Right cardiac atrium (tissue), 5 donors: ENCODE measurements at regions not wholly inside any gene's neighbourhood (a gene's known extent, or its start where the extent isn't known, plus 50 kb on each side); places are given as distances from the start of the nearest gene placed in this dataset.

Experiments used
- ATAC-seq, 2 donors: fragments of 200-7000 bp; cut with Tn5 transposase; one replicate each; pipeline versions ENCODE4 v1.8.0 to v1.9.1; 2020; ENCODE audit warnings: moderate library complexity in 2 of 2, mild to moderate bottlenecking in 1 of 2
- DNase-seq, 3 donors: peaks; one replicate each; pipeline ENCODE4 v3.0.0-alpha.2; 2020
- H3K27ac ChIP-seq: one replicate; pipeline ENCODE4 v1.5.1; 2013; ENCODE audit warnings: mild to moderate bottlenecking, low read length, control low read depth, moderate library complexity
- H3K27me3 ChIP-seq: one replicate; pipeline ENCODE4 v1.6.1; 2013; ENCODE audit not compliant: control insufficient read depth, insufficient read depth
- H3K4me1 ChIP-seq: one replicate; pipeline ENCODE4 v1.6.1; 2013; ENCODE audit warnings: low read length; ENCODE audit not compliant: control insufficient read depth, insufficient read depth
- H3K4me3 ChIP-seq: one replicate; pipeline ENCODE4 v1.5.1; 2013; ENCODE audit warnings: low read length, control low read depth
- H3K9me3 ChIP-seq: one replicate; pipeline ENCODE4 v1.6.1; 2013; ENCODE audit warnings: low read length; ENCODE audit not compliant: control insufficient read depth
- WGBS: extraction: QIAGEN DNeasy Blood & Tissue Kit; methylation state at CpG from one replicate; pipeline ENCODE4 v1.1.7; 2013; 5-methylcytosine and 5-hydroxymethylcytosine counted together
- intact Hi-C, 4 donors: fragments of 100-400 bp; cut with DNase I; formaldehyde crosslinking; loops; one replicate each; pipeline versions ENCODE4 v1.11.0 to v1.14.0; 2022 to 2023
- donor health status: healthy with polysubstance abuse.
- donor health status: DM: no; HTN: yes; CAD: no.
- donor health status: DM: no; HTN: no; CAD: no.
- donor health status: DM: no; HTN: yes; CAD: no; lungs with severe emphysema.
- donor health status: DM: yes; HTN: yes; CAD: no.

DNA sequence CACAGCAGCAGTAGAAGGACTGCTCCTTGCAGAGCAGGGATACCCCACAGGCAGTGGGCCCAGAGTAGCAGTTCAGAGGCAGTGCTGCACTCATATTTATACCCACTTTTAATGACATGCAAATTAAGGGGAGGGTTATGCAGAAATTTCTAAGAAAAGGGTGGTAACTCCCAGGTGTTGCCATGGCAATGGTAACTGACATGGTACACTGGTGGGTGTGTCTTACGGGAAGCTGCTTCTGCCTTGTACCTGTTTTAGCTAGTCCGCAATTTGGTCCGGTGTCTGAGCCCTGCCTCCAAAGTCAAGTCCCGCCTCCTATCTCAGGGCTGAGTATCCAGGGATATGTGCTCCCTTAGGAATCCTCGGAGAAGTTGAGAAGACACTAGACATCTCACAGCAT is 79.2 kb upstream of the UQCRFS1 start:
- intact Hi-C loops: loop anchor here in 1 of 4 donors (10.0 kb wide), 1 partner anchor 233 kb away; the partner anchor contains the start of gene VSTM2B
- Histone ChIP-seq H3K4me3 (no peak overlapping the region), H3K4me1 (no peaks in the 10 kb centered on the region), H3K27ac (no peak overlapping the region), H3K27me3 (no peaks in the 10 kb centered on the region), H3K9me3 (no peaks in the 10 kb centered on the region)
- DNase-seq: no peak
- no peak for ATAC-seq
- 87% methylated on average over 5 of the region's 5 CpGs for WGBS

DNA sequence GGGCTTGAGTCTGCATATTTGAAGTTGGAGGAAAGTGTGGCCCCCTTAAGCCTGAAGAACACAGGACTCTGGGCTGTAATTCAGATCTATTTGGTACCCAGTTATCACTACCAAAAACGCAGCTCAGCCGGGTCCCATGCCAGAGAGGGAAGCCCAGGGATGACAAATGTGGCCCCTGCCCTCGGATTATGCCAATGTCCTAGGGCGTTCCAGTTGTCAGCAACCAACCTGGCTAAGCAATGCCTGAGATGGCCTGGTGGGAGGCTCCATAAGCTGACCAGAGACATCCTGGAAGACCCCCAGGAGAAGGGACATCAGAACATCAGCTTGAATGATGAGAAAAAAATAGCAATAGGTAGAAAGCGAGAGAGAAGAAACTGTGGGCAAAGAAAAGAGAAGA is 79.6 kb upstream of the UQCRFS1 start:
- no peak for DNase-seq
- 63% methylated on average over 5 of the region's 5 CpGs for WGBS
- no peaks in the 10 kb centered on the region for H3K9me3 ChIP-seq
- intact Hi-C loops: loop anchor here in 1 of 4 donors (10.0 kb wide), 1 partner anchor 232 kb away; the partner anchor contains the start of gene VSTM2B
- no peaks in the 10 kb centered on the region for H3K27me3 ChIP-seq
- H3K4me3 ChIP-seq: no peak overlapping the region
- no peak overlapping the region for H3K27ac ChIP-seq
- no peaks in the 10 kb centered on the region for H3K4me1 ChIP-seq
- no peak for ATAC-seq

DNA sequence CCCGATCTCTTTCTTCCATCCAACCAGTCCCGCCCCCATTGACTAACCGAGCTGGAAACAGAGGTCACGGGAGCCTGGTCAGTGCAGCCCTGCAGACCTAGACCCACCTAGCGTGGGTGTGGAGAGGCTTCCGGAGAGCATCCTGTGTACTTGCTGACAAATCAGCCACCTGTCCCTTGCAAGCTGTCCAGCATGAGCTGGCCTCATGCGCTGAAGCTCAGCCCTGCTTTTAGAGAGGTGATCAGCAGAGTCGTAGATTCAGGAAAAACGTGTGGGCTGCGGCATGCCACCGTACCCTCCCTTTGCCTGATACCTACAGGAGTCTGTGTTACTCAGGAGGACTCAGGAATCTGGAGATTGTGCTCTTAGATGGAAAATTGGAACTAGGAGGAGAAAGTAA is 80.3 kb upstream of the UQCRFS1 start:
- no peaks in the 10 kb centered on the region for H3K27me3 ChIP-seq
- H3K9me3 ChIP-seq: no peaks in the 10 kb centered on the region
- H3K4me3 ChIP-seq: no peak overlapping the region
- no peaks in the 10 kb centered on the region for H3K4me1 ChIP-seq
- H3K27ac ChIP-seq: no peak overlapping the region
- intact Hi-C loops: loop anchor here in 1 of 4 donors (10.0 kb wide), 1 partner anchor 232 kb away; the partner anchor contains the start of gene VSTM2B
- DNase-seq (no peak), ATAC-seq (no peak)
- whole genome bisulfite sequencing: 63% methylated on average over 11 of the region's 11 CpGs

DNA sequence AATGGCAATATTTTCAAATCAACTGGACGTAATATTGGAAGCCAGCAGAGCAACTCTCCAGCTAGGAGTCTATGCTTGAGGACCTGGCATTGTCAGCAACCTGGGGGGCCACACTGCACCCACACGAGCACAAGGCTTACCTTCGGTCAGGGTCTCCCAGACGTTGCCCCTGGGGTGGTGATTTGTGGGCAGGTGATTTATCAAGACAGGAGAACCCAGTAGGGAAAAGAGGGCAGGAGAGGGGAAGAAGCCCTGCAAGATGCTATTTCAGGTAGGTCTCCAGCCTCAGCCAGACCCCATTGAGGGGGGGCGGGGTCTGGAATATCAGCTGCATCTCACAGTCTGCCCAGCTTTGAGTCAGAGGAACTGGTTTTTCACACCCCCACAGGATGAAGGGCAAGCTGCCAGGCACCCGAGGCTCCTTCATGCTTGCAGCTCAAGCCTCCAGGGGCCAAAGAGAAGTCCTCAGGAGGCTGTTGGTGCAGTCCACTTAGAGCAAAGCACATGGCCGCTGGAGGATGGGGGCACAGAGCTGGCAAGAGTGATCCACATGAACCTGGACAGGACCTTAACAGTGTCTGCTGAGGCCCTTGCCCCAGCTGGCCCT is 80.9 kb upstream of the UQCRFS1 start:
- no peak overlapping the region for H3K4me3 ChIP-seq
- no peaks in the 10 kb centered on the region for H3K9me3 ChIP-seq
- intact Hi-C loops: loop anchor here in 1 of 4 donors (10.0 kb wide), 1 partner anchor 231 kb away; the partner anchor contains the start of gene VSTM2B
- DNase-seq: no peak
- no peaks in the 10 kb centered on the region for H3K4me1 ChIP-seq
- no peak for ATAC-seq
- no peak overlapping the region for H3K27ac ChIP-seq
- H3K27me3 ChIP-seq: no peaks in the 10 kb centered on the region
- WGBS: 70% methylated on average over 7 of the region's 7 CpGs

DNA sequence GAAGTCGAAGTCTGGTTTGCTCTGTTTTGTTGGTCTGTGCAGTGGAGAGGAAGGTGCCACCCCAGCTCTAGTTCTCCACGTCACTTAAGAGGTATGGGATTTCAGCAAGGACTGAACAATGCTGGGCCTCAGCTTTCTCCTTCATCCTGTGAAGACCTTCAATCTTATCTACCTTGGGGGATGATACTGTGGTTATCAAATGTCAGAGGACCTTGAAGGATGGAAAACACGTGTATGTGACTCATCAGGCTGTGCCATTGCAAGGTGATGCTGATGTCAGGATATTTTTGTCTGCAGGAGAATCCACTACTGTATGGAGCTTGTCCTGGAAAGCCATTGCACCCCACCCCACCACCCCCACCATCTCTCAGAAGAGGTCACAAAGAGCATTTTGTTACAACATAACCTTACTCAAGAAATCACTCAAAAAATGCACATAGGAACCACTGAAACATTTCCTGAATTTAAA is 81.4 kb upstream of the UQCRFS1 start:
- no peak for ATAC-seq
- intact Hi-C loops: loop anchor here in 1 of 4 donors (10.0 kb wide), 1 partner anchor 230 kb away; the partner anchor contains the start of gene VSTM2B
- Histone ChIP-seq H3K9me3 (no peaks in the 10 kb centered on the region), H3K27me3 (no peaks in the 10 kb centered on the region), H3K4me3 (no peak overlapping the region), H3K4me1 (no peaks in the 10 kb centered on the region), H3K27ac (no peak overlapping the region)
- no peak for DNase-seq
- WGBS: 52% methylated on average over 3 of the region's 3 CpGs

DNA sequence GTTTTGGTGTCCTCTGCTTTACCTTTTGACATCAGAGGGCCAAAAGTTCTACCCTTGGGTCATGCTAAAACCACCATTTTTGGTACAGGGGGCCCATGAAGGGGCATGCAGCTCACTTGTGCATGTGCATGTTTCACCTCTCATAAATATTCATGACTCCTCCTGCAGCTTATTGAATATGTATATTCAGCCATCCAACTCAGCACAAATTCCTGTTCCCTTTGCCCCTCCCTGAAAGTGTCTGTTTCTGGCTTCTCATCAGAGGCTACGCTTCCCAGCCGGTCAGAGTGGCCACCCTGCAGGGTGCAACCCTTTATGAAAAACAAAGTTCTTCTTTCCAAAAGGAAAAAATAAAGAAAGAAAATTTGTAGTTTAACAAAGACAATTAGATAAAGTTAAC is 82.3 kb upstream of the UQCRFS1 start:
- DNase-seq: no peak
- 62% methylated on average over 2 of the region's 2 CpGs for WGBS
- ATAC-seq: no peak
- intact Hi-C loops: loop anchor here in 1 of 4 donors (10.0 kb wide), 1 partner anchor 230 kb away; the partner anchor contains the start of gene VSTM2B
- H3K27ac ChIP-seq: no peak overlapping the region
- no peaks in the 10 kb centered on the region for H3K4me1 ChIP-seq
- no peak overlapping the region for H3K4me3 ChIP-seq
- no peaks in the 10 kb centered on the region for H3K9me3 ChIP-seq
- H3K27me3 ChIP-seq: no peaks in the 10 kb centered on the region

DNA sequence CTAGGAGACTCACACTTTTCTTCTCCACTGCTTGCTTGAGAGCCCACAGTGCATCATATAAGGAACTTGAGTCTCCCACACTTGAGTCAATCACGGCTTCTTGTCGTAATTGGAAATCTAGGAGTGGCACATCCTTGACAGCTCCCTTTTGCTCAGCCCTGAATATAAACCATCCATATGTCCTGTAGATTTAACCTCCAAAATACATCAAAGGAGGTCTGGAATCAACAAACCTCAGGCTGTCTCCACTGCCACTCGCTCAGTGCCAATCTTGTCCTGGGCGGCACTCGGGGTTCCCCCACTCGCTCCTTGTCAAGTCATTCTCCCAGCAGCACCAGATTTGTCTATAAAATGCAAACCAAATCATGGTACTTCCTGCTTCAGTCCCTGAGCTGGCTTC is 84.4 kb upstream of the UQCRFS1 start:
- intact Hi-C loops: loop anchor here in 1 of 4 donors (10.0 kb wide), 1 partner anchor 227 kb away; the partner anchor contains the start of gene VSTM2B
- ATAC-seq: no peak
- H3K4me1 ChIP-seq: no peaks in the 10 kb centered on the region

DNA sequence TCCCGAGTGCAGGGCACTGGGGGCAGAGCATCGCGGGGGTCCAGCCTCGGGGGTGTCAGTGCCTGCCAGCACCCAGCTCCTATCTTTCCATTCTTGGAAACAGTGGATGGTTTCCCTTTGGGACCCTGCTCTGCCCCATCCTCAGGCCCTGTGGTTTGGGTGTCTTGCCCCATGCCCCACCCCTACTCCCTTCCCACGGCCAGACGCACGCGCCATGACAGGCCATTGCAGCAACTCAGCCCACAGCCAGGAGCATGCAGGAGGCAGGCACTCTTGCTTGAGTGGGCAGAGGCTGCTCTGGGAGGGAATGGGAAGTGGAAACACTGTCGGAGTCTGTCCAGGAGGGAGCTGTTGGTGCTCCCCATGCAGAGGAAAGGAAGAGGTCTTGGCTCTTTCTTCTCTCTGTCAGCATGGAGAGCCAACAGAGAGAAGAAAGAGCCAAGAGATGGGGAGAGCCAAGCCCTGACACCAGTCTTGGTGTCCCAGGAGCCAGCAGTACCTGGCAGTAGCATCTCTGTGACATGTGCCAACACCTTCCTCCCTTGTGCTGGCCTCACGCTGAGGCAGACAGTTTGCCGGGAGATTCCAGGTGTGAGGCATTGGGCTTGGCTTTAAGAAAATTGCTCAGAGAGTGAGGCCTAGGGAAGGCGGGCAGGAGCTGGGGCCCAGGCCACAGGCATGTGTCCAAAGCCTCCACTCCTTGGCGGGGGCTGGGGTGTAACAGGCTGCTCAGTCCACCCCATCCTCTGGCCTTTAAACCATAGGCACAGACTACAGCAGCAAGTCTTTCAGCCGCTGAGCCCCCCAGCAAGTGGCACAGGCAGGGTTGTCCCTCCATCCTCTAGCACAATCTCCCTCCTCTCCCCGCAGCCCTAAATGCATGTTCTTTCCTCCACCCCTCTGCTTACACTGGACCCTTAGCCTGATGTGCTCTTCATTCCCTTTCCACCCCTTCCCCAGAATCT is 86.7 kb upstream of the UQCRFS1 start:
- intact Hi-C loops: loop anchor here in 1 of 4 donors (10.0 kb wide), 1 partner anchor 225 kb away; the partner anchor contains the start of gene VSTM2B
- no peak overlapping the region for H3K27ac ChIP-seq
- 77% methylated on average over 15 of the region's 15 CpGs for WGBS
- DNase-seq (no peak), ATAC-seq (no peak)
- H3K9me3 ChIP-seq: no peaks in the 10 kb centered on the region
- H3K4me3 ChIP-seq: no peak overlapping the region
- H3K27me3 ChIP-seq: no peaks in the 10 kb centered on the region
- no peaks in the 10 kb centered on the region for H3K4me1 ChIP-seq

More for the DNA sequence above, 84.4 kb upstream of the UQCRFS1 start:
- Histone ChIP-seq H3K4me3 (no peak overlapping the region), H3K9me3 (no peaks in the 10 kb centered on the region), H3K27ac (no peak overlapping the region), H3K27me3 (no peaks in the 10 kb centered on the region)
- WGBS: 87% methylated on average over 6 of the region's 6 CpGs
- DNase-seq: no peak

DNA sequence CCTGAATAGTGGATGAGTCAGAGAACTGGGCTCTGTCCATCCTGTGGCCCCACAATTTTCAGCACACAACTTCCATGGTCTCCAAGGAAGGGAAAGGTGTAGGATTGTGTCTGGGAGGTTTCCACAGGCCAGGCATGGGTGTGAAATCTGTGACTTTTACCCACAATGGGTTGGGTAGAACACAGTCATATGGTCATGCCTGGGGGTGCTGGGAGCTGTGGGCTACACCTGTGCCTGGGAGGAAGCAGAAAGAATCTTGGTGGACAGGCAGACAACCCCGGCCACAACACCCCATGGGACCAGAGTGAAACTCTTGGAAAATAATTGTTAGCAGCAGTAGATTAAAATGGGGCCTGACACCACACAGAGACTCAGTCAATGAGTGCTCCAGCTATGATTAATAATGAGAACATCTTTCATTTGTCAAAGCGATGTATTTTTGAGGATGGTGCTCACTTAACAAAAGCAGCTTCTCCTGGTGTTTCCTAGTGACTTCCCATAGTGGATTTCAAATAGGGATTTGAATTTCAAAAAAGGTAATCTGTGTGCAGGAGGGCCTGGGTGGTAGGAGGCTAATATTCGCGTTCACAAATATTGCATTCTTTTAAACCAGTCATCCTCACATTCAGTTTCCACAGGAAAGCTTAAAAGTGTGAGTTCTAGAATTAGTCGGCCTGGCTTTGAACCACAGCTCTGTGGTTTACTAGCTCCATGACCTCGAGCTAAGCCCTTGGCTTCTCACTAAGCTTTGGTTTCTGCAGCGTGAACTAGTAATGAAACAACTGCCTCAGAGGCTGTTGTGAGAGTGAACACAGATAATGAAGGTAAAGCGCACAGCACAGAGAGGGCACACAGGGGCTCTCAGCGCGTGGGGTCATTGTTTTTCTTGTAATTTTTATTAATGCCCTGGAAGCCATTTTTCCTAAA is 89.3 kb upstream of the UQCRFS1 start:
- WGBS: 81% methylated on average over 10 of the region's 10 CpGs
- Histone ChIP-seq H3K4me3 (no peak overlapping the region), H3K27me3 (no peaks in the 10 kb centered on the region), H3K9me3 (no peaks in the 10 kb centered on the region), H3K27ac (no peak overlapping the region), H3K4me1 (no peaks in the 10 kb centered on the region)
- no peak for DNase-seq
- no peak for ATAC-seq
- intact Hi-C loops: no loop called here

DNA sequence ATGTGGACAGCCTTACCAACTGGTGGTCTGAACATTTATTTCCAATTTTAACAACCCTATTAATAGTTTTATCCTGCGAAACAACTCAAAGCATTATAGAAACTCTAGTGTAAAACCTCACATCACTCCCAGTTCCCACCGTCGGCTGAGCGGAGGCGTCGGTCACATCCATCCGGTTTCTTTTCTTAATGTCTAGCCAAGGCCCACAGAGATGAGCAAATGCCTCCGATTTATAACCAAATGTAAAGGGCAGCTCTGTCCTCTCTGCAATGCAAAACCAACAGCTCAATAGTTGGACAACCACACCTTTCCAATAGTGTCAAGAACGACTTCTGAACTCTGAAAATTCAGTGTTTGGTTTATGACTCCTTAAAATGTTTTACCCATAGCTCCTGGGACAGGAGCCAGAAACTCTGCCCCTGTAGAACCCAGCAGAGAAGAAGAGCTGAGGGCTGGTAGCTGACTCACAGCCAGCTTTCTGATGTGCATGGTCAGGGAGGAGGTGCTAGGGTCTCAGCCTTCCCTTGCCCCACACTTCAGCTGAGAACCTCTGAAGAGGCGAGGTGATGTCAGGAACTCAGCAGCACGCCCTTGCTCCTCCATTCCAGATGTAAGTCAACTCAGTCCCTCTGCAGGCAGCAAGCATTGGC is 90.2 kb upstream of the UQCRFS1 start:
- Histone ChIP-seq H3K4me1 (no peaks in the 10 kb centered on the region), H3K27me3 (no peaks in the 10 kb centered on the region), H3K9me3 (no peaks in the 10 kb centered on the region), H3K27ac (no peak overlapping the region), H3K4me3 (no peak overlapping the region)
- WGBS: 78% methylated on average over 11 of the region's 11 CpGs
- ATAC-seq (no peak), DNase-seq (no peak)
- intact Hi-C loops: no loop called here
